ENCODE measurements at regions not wholly inside any gene's neighbourhood (a gene's known extent, or its start where the extent isn't known, plus 50 kb on each side); places are given as distances from the start of the nearest gene placed in this dataset.
"Not testable (repeated sequence)": the region's sequence is repeated elsewhere in the genome, so short reads cannot be mapped to it uniquely, and the experiment has no call there.

GRCh38 chr9:65444943-65445342 is 159.9 kb upstream of the FOXD4L5 start:
- H3K4me3 ChIP-seq (ENCODE audit: low read length), result no peak overlapping the region
- no peak for DNase-seq (ENCODE audit: low read depth)
- TF ChIP-seq CTCF (IDR thresholded peaks at IDR 0.05; ENCODE audit: insufficient read depth, low read depth, low read length, missing control alignments), result no peak

- not testable (repeated sequence) for H3K4me3 ChIP-seq (ENCODE audit: low read length)
These were observed 157.1 kb upstream of the FOXD4L5 start for GRCh38 chr9:65442116-65442515.

GRCh38 chr9:65441324-65441920 is 156.4 kb upstream of the FOXD4L5 start:
- H3K4me3 ChIP-seq (ENCODE audit: low read length), result not testable (repeated sequence)

More at GRCh38 chr9:65442116-65442515, 157.1 kb upstream of the FOXD4L5 start:
- not testable (repeated sequence) for DNase-seq (ENCODE audit: low read depth)

GRCh38 chr9:65437724-65438123 is 152.7 kb upstream of the FOXD4L5 start:
- no peak for TF ChIP-seq CTCF (IDR thresholded peaks at IDR 0.05; ENCODE audit: insufficient read depth, low read depth, low read length, missing control alignments)
- no peak for DNase-seq (ENCODE audit: low read depth)
- H3K4me3 ChIP-seq (ENCODE audit: low read length), result no peak overlapping the region

More at GRCh38 chr9:65441324-65441920, 156.4 kb upstream of the FOXD4L5 start:
- DNase-seq (ENCODE audit: low read depth), result not testable (repeated sequence)

GRCh38 chr9:65435464-65435863 is 150.5 kb upstream of the FOXD4L5 start:
- TF ChIP-seq CTCF (IDR thresholded peaks at IDR 0.05; ENCODE audit: insufficient read depth, low read depth, low read length, missing control alignments), result no peak
- no peak for DNase-seq (ENCODE audit: low read depth)

GRCh38 chr9:65432722-65433323 is 147.8 kb upstream of the FOXD4L5 start:
- no peak for DNase-seq (ENCODE audit: low read depth)
- H3K4me3 ChIP-seq (ENCODE audit: low read length), result no peak overlapping the region
- TF ChIP-seq CTCF (IDR thresholded peaks at IDR 0.05; ENCODE audit: insufficient read depth, low read depth, low read length, missing control alignments), result no peak

More at GRCh38 chr9:65435464-65435863, 150.5 kb upstream of the FOXD4L5 start:
- H3K4me3 ChIP-seq (ENCODE audit: low read length), result no peak overlapping the region

- H3K4me3 ChIP-seq (ENCODE audit: low read length), result no peak overlapping the region
- no peak for DNase-seq (ENCODE audit: low read depth)
- no peak for TF ChIP-seq CTCF (IDR thresholded peaks at IDR 0.05; ENCODE audit: insufficient read depth, low read depth, low read length, missing control alignments)
These were observed 147.0 kb upstream of the FOXD4L5 start for GRCh38 chr9:65432051-65432450.

GRCh38 chr9:65430221-65430620 is 145.2 kb upstream of the FOXD4L5 start:
- no peak for TF ChIP-seq CTCF (IDR thresholded peaks at IDR 0.05; ENCODE audit: insufficient read depth, low read depth, low read length, missing control alignments)
- no peak for DNase-seq (ENCODE audit: low read depth)
- H3K4me3 ChIP-seq (ENCODE audit: low read length), result no peak overlapping the region

- not testable (repeated sequence) for H3K4me3 ChIP-seq (ENCODE audit: low read length); DNase-seq (ENCODE audit: low read depth)
These were observed 142.4 kb upstream of the FOXD4L5 start for GRCh38 chr9:65427361-65427760.

- DNase-seq (ENCODE audit: low read depth); H3K4me3 ChIP-seq (ENCODE audit: low read length): not testable (repeated sequence)
These were observed 141.8 kb upstream of the FOXD4L5 start for GRCh38 chr9:65426813-65427212.

Measured in epithelial cell of esophagus (primary cell).